ENCODE measurements at regions not wholly inside any gene's neighbourhood (a gene's known extent, or its start where the extent isn't known, plus 50 kb on each side); places are given as distances from the start of the nearest gene placed in this dataset.

- DNase-seq: no peak
Observed at GRCh38 chr13:64347664-64348063, 2882.5 kb downstream of the PCDH9 start.

- no peak for DNase-seq
Observed at GRCh38 chr13:64339373-64340063, 2890.6 kb downstream of the PCDH9 start.

- DNase-seq: no peak
Observed at GRCh38 chr13:64338671-64339070, 2891.5 kb downstream of the PCDH9 start.

- DNase-seq: no peak
Observed at GRCh38 chr13:64333888-64334287, 2896.2 kb downstream of the PCDH9 start.

DNA sequence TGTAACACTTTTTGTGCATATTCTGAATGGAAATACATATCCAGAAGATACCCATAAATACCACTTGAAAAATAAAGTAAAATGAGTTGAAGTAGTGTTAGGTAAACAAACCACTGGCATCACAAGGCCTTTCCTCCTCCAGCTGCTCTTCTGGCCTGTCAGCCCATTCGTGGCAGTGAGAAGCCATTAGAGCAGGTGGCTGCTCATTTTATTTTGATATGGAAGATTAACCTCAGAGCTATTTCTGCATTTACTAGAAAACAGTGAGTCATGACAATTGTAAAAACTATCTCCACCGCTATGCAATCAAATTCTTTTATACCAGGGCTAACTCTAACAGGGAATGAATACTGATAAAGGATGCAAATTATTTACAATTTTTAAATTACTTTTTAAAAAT is 2898.1 kb downstream of the PCDH9 start:
- no peak for DNase-seq

- no peak for DNase-seq
Observed at GRCh38 chr13:64327505-64328194, 2902.5 kb downstream of the PCDH9 start.

DNA sequence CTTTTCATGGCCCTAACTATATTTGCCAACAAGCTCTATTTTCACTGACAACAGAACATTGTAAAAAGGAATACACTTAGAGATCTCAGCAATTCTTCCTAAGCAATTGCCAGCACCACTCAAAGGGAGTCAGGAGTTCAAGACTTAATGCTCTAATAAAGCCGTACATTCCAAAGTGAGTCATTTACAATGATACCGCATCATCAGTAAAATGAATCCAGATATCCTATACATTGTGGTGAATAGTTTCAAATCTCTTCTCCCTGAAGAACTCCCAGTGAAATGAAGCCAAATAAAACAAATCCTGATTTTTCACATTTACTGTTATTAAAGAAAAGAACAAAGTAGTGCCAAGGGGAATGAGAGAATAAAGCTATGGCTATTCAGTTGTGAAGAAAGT is 2898.7 kb upstream of the PCDH20 start:
- DNase-seq: no peak

DNA sequence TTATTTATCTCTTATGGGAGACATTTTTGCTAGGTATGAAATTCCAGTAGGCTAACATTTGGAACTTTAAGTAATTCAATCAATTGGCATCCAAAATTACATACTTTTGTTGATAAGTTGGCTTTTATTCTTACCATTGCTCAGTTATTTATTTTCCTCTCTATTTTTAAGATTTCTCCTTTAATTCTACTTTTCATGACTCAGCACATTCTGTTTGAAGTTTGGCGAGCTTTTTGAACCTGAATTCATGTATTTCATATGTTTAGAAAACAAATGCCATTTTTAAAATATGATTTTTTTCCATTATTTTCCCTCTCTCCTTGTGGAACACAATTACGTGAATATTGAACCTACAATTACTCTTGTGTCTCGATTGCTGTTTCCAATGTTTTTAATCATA is 2896.3 kb upstream of the PCDH20 start:
- no peak for DNase-seq

- no peak for DNase-seq
Observed at GRCh38 chr13:64311112-64311511, 2895.5 kb upstream of the PCDH20 start.

DNA sequence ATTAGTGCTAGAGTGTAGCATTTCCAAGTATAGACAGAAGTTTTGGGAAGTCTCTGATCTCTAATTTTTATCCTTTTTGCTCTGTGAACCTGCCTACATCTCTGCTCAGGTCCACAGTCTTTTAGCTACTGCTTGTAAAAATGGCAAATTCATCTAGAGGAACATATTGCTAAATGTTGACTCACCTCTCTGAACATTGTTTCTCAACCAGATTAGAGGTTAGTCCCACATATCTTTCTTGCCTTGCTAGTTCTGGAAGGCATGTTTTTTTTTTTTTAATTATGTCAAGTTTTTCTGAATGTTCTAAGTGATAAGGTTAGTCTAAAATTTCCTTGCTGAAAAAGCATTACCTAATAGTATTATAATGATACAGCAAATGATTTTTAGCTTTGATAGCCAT is 2889.6 kb upstream of the PCDH20 start:
- DNase-seq: no peak

DNA sequence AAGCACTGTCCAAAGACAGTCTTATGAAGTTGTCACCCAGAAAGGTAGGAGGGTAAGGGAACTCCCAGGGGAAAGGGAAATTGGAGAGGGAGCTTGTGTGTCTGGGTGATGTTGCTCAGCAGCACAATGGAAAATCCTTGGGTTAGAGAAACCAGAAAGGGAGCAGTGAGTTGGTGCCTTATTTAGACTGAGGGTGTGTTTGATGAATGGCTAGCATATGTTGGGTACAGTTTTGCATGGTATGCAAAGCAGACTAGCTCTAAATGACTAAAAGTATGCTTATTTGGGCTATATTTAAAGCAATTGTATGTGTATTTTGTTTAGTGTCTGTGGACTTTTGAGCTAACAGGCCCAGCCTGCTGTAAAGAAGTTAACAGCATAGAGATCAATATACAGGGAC is 2884.6 kb upstream of the PCDH20 start:
- no peak for DNase-seq

- no peak for DNase-seq
Observed at GRCh38 chr13:64293923-64294322, 2878.3 kb upstream of the PCDH20 start.

DNA sequence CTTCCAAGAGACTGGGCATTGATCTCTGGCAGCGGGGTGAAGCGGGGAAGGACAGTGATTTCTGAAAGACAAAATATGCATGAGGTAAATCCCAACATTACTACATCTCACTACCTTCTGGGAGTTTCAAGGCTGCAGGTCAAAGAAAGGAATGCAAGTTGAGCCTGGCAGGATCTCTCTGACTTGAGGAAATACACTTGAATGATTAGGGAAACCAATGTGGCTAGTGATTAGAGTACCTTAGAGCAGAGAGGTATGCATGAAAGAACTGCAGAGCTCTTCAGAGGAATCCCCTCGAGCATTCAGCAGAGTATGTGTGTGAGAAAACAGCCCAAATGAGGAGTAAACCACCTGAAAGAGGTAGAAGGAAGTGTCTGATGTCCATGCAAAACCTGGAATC is 2874.1 kb upstream of the PCDH20 start:
- DNase-seq: no peak

DNA sequence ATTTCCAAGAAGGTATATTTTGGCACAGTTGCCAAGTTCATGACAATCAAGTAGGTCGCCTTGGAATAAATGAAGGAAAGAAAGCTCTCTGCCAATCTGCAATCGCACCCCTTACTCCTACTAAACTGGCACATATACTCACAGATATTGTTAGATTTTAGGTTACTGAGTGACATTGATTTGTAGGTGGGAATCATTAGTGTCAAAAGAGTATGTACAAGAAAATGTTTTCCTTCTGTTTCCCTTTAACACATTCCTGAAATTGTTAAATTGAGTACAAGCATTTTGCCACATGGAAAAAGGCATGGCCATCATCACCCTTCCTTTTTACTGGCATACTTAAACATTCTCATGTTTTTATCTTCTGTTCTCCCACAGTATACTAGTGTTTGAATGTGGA is 2868.3 kb upstream of the PCDH20 start:
- no peak for DNase-seq

- no peak for DNase-seq
Observed at GRCh38 chr13:64278493-64278892, 2862.8 kb upstream of the PCDH20 start.

DNA sequence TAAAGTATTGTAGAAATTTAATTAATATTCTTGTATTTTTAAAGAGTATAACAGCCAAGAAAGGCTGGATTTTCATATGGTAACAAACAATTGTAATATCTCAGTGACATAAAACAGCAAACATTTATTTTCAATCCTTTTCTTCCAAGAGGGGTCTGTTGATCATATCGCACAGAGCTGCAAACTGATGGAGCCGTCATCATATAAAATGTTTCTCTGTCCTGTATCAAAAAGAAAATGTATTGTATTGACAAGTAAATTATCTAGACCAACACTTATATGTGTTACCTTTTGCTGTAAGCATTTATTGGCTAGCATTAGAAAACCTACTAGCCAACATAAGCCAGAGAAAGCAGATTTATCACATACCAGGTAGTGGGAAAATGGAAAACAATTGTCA is 2861.4 kb upstream of the PCDH20 start:
- DNase-seq: no peak

DNA sequence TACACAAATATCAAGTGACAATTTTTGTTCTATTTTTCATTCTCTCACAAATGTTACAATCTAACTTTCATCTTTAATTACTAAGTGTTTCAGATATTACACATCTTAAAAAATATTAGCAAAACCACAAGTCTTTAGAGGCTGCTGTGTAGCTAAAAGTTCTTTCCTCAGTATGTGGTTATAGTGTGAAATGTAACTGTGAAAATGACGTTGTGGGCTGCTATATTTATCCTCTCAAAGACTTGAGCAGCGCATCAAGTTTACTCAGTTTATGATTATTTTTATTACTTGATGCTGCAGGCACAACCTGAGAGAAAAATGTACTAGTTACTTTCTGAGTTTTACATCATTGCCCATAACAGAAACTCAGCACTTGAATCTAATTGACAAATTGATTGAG is 2860.6 kb upstream of the PCDH20 start:
- no peak for DNase-seq

DNA sequence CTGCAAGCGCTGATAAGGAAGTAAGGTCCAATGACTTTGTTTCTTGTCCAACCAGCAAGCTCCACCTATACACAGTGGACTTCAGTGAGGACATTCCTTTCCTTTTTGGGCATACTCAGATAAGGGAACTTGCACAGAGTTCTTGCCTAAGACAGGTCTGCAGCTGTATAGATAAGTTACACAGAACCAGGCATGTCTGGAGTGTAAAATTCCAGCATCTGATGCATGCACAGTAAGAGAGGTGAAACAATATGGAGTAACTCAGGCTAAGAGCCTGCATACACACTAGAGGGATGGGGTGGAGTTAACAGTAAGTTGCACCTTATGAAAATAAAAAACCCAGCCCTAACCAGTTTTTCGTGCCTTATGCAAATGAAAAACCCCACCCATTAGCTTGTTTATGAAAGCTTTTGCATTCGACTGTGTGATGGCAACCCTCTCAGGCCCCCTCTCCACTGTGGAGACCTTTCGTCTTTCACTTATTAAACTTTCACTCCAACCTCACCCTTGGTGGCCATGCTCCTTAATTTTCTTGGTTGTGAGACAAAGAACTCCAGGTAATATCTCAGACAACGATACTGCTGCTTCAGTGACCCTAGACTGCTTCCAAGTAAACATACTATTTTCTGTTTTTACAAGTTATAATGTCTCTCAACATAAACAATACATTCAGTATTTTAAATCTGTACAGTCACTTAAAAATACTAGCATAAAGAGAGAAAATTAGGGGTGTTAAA is 2859.0 kb upstream of the PCDH20 start:
- DNase-seq: no peak

- no peak for DNase-seq
Observed at GRCh38 chr13:64273780-64274179, 2858.1 kb upstream of the PCDH20 start.

DNA sequence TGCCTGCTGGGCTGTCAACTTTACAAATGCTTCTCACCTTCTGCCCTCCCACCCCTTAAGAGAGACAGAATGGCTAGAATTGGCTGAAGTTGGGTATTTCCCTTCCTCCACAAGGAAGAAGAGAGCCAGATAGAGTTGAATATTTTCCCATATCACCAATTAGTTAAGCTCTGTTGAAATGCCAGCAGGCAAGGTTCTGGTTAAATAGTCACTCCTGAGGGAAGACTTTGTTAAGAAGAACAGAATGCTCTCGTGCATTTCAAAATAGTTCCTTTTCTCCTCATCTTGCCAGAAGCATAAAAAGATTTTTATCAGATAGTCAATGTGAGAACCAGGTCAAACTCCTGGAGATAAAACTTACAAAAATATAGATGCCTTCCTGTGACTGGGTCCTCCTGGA is 2857.0 kb upstream of the PCDH20 start:
- no peak for DNase-seq

- no peak for DNase-seq
Observed at GRCh38 chr13:64266024-64266423, 2850.4 kb upstream of the PCDH20 start.

GRCh38 chr13:64263285-64263684 is 2847.6 kb upstream of the PCDH20 start:
- DNase-seq: no peak

GRCh38 chr13:64256751-64257150 is 2841.1 kb upstream of the PCDH20 start:
- no peak for DNase-seq

- no peak for DNase-seq
Observed at GRCh38 chr13:64255988-64256387, 2840.3 kb upstream of the PCDH20 start.

Measured in activated gamma-delta T cell (primary cell).